GM21529 (cell line): ENCODE measurements at regions not wholly inside any gene's neighbourhood (a gene's known extent, or its start where the extent isn't known, plus 50 kb on each side); places are given as distances from the start of the nearest gene placed in this dataset.
"Not testable (repeated sequence)": the region's sequence is repeated elsewhere in the genome, so short reads cannot be mapped to it uniquely, and the experiment has no call there.

Experiments
- ATAC-seq: cut with Tn5 transposase; IDR thresholded peaks from one replicate; pipeline ENCODE4 v1.9.1; 2021; ENCODE audit not compliant: unreplicated experiment

GRCh38 chr1:149695066-149695465 lies 87.4 kb upstream of the FCGR1A start:
- not testable (repeated sequence) for ATAC-seq

DNA sequence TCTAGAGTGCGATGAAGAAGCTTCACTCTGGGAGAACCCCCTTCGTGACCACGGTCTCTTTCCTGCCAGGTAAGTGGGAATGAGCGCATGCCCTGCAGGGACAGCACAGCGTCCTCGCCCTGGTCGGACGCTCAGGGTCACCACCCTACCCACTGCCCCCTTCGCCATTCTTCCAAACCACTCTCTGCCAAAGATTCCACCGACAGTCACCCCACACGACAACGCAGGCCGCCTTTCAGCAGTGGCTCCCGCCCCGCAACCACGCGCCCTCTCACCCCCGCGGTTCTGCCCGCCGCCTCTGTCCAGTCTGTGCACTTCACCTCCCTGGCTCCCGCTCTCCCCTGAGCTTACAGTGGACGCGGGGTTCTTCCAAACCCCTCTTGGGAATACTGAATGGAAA lies 82.3 kb upstream of the FCGR1A start:
- ATAC-seq, result not testable (repeated sequence)

GRCh38 chr1:149700677-149701567 lies 81.6 kb upstream of the FCGR1A start:
- ATAC-seq, result not testable (repeated sequence)

DNA sequence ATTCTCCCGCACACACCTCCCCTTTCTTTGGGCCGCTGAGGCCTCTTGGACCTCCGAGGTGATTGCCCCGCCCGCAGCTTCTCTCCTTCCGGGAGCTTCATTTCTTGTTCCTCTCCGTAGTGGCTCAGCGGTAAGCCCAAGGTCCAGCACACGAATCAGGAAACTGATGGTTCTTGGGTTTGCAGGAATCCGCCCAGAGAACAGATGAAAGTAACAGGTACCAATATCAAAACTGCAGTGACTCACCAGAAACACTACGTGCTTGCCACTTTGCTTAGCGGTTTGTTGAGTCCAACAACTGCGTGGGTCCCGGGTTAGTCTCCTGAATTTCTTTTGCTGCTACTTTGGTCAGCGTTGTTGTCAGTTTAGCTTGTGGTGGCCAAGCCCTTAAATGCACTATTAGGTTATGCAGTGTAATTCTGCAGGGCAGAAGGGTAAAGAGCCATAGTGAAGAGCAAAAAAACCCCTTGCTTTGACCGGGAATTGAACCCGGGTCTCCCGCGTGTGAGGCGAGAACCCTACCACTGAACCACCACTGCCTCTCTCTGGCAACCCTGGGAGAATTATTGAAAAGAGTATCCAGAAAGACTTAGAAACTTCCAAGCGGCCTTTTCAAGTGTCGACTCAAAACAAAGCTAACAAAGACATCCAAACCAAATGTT lies 74.2 kb upstream of the FCGR1A start:
- peak; percentile 77 for ATAC-seq

- ATAC-seq, result not testable (repeated sequence)
Observed at GRCh38 chr1:149711651-149712050, 70.8 kb upstream of the FCGR1A start.

GRCh38 chr1:149712154-149712927 lies 70.2 kb upstream of the FCGR1A start:
- ATAC-seq, result not testable (repeated sequence)

GRCh38 chr1:149713513-149713912 lies 69.0 kb upstream of the FCGR1A start:
- not testable (repeated sequence) for ATAC-seq

GRCh38 chr1:149713952-149714351 lies 68.5 kb upstream of the FCGR1A start:
- not testable (repeated sequence) for ATAC-seq

- ATAC-seq, result not testable (repeated sequence)
Observed at GRCh38 chr1:149724618-149725302, 57.7 kb upstream of the FCGR1A start.

DNA sequence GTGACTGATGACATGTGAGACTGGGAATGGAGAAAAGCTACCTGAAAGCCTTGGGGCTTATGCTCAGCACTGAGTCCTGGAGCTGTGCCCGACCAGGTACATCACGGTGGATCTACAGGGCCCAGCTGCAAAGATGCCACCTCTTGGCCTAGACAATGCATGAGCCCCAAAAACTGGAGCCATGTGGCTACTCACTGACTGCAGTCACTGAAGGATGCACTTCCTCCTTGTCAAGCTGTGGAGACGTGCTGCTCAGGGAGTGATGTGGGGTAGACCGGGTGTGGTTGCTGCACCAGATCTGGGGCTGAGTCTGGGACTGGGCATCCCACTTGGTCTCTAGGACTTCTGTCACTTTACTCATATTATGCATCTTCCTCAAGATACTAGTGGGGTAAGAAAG lies 55.8 kb upstream of the FCGR1A start:
- not testable (repeated sequence) for ATAC-seq

- ATAC-seq, result not testable (repeated sequence)
Observed at GRCh38 chr1:149728598-149728997, 53.9 kb upstream of the FCGR1A start.
